ENCODE measurements at regions not wholly inside any gene's neighbourhood (a gene's known extent, or its start where the extent isn't known, plus 50 kb on each side); places are given as distances from the start of the nearest gene placed in this dataset.
A peak's percentile ranks its signal among the peaks of the same experiment; 100 is the strongest.

- 41% methylated on average over 6 of the region's 6 CpGs; no CpG with 5 or more reads in 1 of the 2 experiments for WGBS, 2 experiments (ENCODE audit: extremely low coverage in 1 of 2, insufficient coverage in 1 of 2, insufficient read length in 1 of 2, insufficient replicate concordance in 2 of 2, low coverage in 1 of 2, low lambda C conversion rate in 2 of 2, missing lambda C conversion rate in 1 of 2)
- DNase-seq (ENCODE audit: low read depth in 1 of 2, low spot score in 2 of 2), result no peak
- TF ChIP-seq SIRT6 (IDR thresholded peaks at IDR 0.05; ENCODE audit: low read length), result no peak
- no peak for TF ChIP-seq EZH2 (IDR thresholded peaks at IDR 0.05; ENCODE audit: low read depth, low read length, severe bottlenecking)
- no peak for TF ChIP-seq HDAC6 (IDR thresholded peaks at IDR 0.05; ENCODE audit: low read depth, low read length)
Measured at GRCh38 chr16:74226338-74226954, 70.2 kb upstream of the PSMD7 start.

More at GRCh38 chr16:74226338-74226954, 70.2 kb upstream of the PSMD7 start:
- no peak overlapping the region for H3K14ac ChIP-seq (ENCODE audit: insufficient read length)
- CTCF ChIA-PET (ENCODE audit: partially characterized antibody), result interaction anchor here (0.6 to 3.2 kb wide), 39 partner anchors 8 to 1747 kb away, joined by 3 to 15 read pairs (median 4); no protein-coding TSS in a partner anchor
- H4K5ac ChIP-seq (ENCODE audit: insufficient read length, low read depth, low read length), result no peak overlapping the region
- no peak overlapping the region for H2BK20ac ChIP-seq (ENCODE audit: low read length)
- H3K56ac ChIP-seq (replicated peaks; ENCODE audit: insufficient read length, low read depth, low read length), result no peak overlapping the region
- no peak overlapping the region for H3K27ac ChIP-seq (ENCODE audit: low read depth, low read length)
- no peaks in the 10 kb centered on the region for H4K20me1 ChIP-seq (replicated peaks in 1 of 2; ENCODE audit: control insufficient read depth in 1 of 2, insufficient read depth in 2 of 2, low read length in 2 of 2)
- H3K27me3 ChIP-seq (replicated peaks in 1 of 4; ENCODE audit: control insufficient read depth in 3 of 4, extremely low read depth in 1 of 4, insufficient read depth in 3 of 4, low read length in 3 of 4), result no peaks in the 10 kb centered on the region
- H4K8ac ChIP-seq (ENCODE audit: extremely low read depth, insufficient read depth, low read length), result no peak overlapping the region
- no peak overlapping the region for H3K9ac ChIP-seq (replicated peaks in 1 of 4; ENCODE audit: extremely low read depth in 1 of 4, low read depth in 3 of 4, low read length in 3 of 4)
- peaks cover 0 to 4% (median under 1%) of the 10 kb centered on the region in 4 experiments; a peak in 3 of 7 replicates for H3K4me1 ChIP-seq (replicated peaks in 1 of 4; ENCODE audit: control insufficient read depth in 3 of 4, insufficient read depth in 4 of 4, low read length in 3 of 4)
- H4K91ac ChIP-seq (replicated peaks; ENCODE audit: insufficient read length, low read length), result no peak overlapping the region
- H3K79me1 ChIP-seq (ENCODE audit: low read depth, low read length), result no peaks in the 10 kb centered on the region
- no peaks in the 10 kb centered on the region for H3K79me2 ChIP-seq (ENCODE audit: control insufficient read depth in 1 of 2, insufficient read depth in 2 of 2, low read length in 2 of 2)
- no peak for FAIRE-seq
- no peak overlapping the region for H3K18ac ChIP-seq (ENCODE audit: extremely low read depth, low read length)
- H2AK5ac ChIP-seq (ENCODE audit: low read depth, low read length), result no peak overlapping the region
- H2AFZ ChIP-seq (ENCODE audit: low read length), result 0 out of 2 replicates have a peak overlapping the region, but pooled peaks have one; percentile 3
- H2BK15ac ChIP-seq (ENCODE audit: low read length), result no peak overlapping the region
- H3K36me3 ChIP-seq (ENCODE audit: control insufficient read depth in 2 of 4, insufficient read depth in 4 of 4, low read length in 3 of 4), result no peaks in the 10 kb centered on the region
- H3K4ac ChIP-seq (replicated peaks; ENCODE audit: insufficient read length, low read depth, low read length), result no peak overlapping the region
- peak overlapping the region in 1 of 2 experiments; percentile 30; a peak in 2 of 4 replicates for H3K4me2 ChIP-seq (ENCODE audit: insufficient read depth in 1 of 2, low read depth in 2 of 2, low read length in 2 of 2)
- H3K23me2 ChIP-seq (ENCODE audit: low read depth, low read length), result no peaks in the 10 kb centered on the region
- no peaks in the 10 kb centered on the region for H3K9me3 ChIP-seq (ENCODE audit: insufficient read depth in 2 of 2, low read depth in 1 of 2, low read length in 1 of 2)
- no peak overlapping the region for H2BK5ac ChIP-seq (ENCODE audit: low read depth, low read length)
- peak overlapping the region in 1 of 4 experiments; percentile 4; a peak in 1 of 8 replicates for H3K4me3 ChIP-seq (ENCODE audit: extremely low read depth in 1 of 4, insufficient read depth in 2 of 4, low read depth in 3 of 4, low read length in 4 of 4)
- POLR2A ChIA-PET (ENCODE audit: partially characterized antibody), result no interaction called here
- H2BK12ac ChIP-seq (ENCODE audit: low read depth, low read length), result no peak overlapping the region
- no peak overlapping the region for H3K23ac ChIP-seq (ENCODE audit: insufficient read length)
- H2BK120ac ChIP-seq (replicated peaks; ENCODE audit: low read depth, low read length), result no peak overlapping the region

Data from H1 (cell line).